GM12864 (cell line): ENCODE measurements at regions not wholly inside any gene's neighbourhood (a gene's known extent, or its start where the extent isn't known, plus 50 kb on each side); places are given as distances from the start of the nearest gene placed in this dataset.

ENCODE experiments used
- DNase-seq: peaks from one replicate; pipeline ENCODE4 v3.0.0-alpha.2; 2011; ENCODE audit warnings: low read depth
- H3K4me3 ChIP-seq: 2 replicates; pipeline ENCODE4 v1.5.1; 2011; ENCODE audit warnings: mild to moderate bottlenecking, low read depth, low read length, control low read depth
- CTCF ChIP-seq: IDR thresholded peaks from 2 replicates; pipeline ENCODE4 v1.5.1; 2011; ENCODE audit warnings: low read depth, mild to moderate bottlenecking, moderate library complexity, low read length, control low read depth, inconsistent platforms; ENCODE audit errors: missing control alignments

- H3K4me3 ChIP-seq, result no peak overlapping the region
Observed at GRCh38 chr17:74098136-74099024, 105.1 kb upstream of the RPL38 start.

GRCh38 chr17:74099442-74100340 lies 103.8 kb upstream of the RPL38 start:
- H3K4me3 ChIP-seq, result no peak overlapping the region
- no peak for TF ChIP-seq CTCF
- no peak for DNase-seq

More at GRCh38 chr17:74098136-74099024, 105.1 kb upstream of the RPL38 start:
- DNase-seq, result no peak
- TF ChIP-seq CTCF, result no peak

- TF ChIP-seq CTCF, result no peak
- no peak for DNase-seq
- H3K4me3 ChIP-seq, result no peak overlapping the region
Observed at GRCh38 chr17:74104921-74105320, 98.6 kb upstream of the RPL38 start.

- no peak for DNase-seq
- H3K4me3 ChIP-seq, result no peak overlapping the region
- TF ChIP-seq CTCF, result no peak
Observed at GRCh38 chr17:74107107-74107506, 96.4 kb upstream of the RPL38 start.

- DNase-seq, result no peak
- no peak overlapping the region for H3K4me3 ChIP-seq
- TF ChIP-seq CTCF, result no peak
Observed at GRCh38 chr17:74108126-74108705, 95.3 kb upstream of the RPL38 start.

GRCh38 chr17:74110467-74110866 lies 93.0 kb upstream of the RPL38 start:
- no peak overlapping the region for H3K4me3 ChIP-seq
- DNase-seq, result no peak
- TF ChIP-seq CTCF, result no peak
